Neural crest cell (in vitro differentiated cells): ENCODE measurements at regions not wholly inside any gene's neighbourhood (a gene's known extent, or its start where the extent isn't known, plus 50 kb on each side); places are given as distances from the start of the nearest gene placed in this dataset.

Experiments
- DNase-seq: peaks from one replicate; pipeline ENCODE4 v3.0.0; 2021; ENCODE audit warnings: low read depth, mixed read lengths, low spot score
- H3K27ac Mint-ChIP-seq: one replicate; pipeline ENCODE4 v1.8.0; 2021; ENCODE audit warnings: mild to moderate bottlenecking, mixed read lengths; ENCODE audit not compliant: unreplicated experiment
- H3K27me3 Mint-ChIP-seq: 2 replicates; pipeline ENCODE4 v1.8.0; 2021; ENCODE audit warnings: low read depth, mild to moderate bottlenecking, mixed read lengths
- H3K36me3 Mint-ChIP-seq: 2 replicates; pipeline ENCODE4 v1.8.0; 2021; ENCODE audit warnings: low read depth, mild to moderate bottlenecking, mixed read lengths
- H3K4me1 Mint-ChIP-seq: 2 replicates; pipeline ENCODE4 v1.8.0; 2021; ENCODE audit warnings: mixed read lengths
- H3K4me3 Mint-ChIP-seq: one replicate; pipeline ENCODE4 v1.8.0; 2021; ENCODE audit warnings: mild to moderate bottlenecking, mixed read lengths
- H3K9me3 Mint-ChIP-seq: 2 replicates; pipeline ENCODE4 v1.8.0; 2021; ENCODE audit warnings: mixed read lengths
- TF ChIP-seq, protein P1 (sequence below): fragments of 200-600 bp; sonication (generic); conservative IDR thresholded peaks from 2 replicates; pipeline ENCODE4 v1.5.0; 2021; ENCODE audit warnings: antibody characterized with exemption, mild to moderate bottlenecking

DNA sequence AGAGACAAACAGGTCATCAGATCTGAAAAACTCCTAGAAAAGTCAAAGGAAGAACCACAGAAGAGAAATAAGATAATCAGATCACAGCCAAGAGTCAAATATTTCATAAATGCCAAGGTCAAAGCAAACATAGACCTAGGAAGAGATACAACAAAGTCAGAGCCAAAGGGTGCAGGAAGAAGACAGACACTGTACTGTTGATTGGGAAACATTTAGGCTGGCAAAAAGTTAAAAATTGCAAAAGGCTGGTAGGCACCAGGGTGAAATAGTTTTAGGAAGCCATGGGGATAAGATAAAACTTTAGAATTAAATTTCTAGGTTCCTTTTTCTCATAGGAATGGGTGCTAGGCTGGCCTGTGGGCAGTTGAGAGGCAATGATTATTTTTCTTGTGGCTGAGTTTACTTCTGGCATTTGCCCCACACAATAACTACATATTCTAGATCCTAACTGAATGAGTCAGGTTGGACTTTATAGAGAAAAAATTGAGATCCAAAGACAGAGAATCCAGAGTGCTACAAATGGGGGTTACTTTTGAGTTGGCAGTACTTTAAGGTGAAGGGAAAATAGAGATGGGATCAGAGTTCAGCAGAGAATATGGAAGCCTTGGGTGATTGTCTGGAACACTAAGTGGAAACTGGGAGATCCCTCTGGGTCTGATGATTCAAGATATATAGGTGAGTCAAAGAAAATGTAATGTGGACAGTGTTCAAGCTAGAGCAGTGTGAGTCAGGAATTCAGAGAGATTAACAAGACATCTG lies 215.5 kb downstream of the C12orf50 start:
- Mint-ChIP-seq H3K4me1 (peaks cover 14% of the 10 kb centered on the region), H3K27ac (no peak overlapping the region), H3K27me3 (no peaks in the 10 kb centered on the region), H3K36me3 (no peaks in the 10 kb centered on the region), H3K4me3 (no peak overlapping the region), H3K9me3 (peaks cover 2% of the 10 kb centered on the region)
- TF ChIP-seq, protein P1, sequence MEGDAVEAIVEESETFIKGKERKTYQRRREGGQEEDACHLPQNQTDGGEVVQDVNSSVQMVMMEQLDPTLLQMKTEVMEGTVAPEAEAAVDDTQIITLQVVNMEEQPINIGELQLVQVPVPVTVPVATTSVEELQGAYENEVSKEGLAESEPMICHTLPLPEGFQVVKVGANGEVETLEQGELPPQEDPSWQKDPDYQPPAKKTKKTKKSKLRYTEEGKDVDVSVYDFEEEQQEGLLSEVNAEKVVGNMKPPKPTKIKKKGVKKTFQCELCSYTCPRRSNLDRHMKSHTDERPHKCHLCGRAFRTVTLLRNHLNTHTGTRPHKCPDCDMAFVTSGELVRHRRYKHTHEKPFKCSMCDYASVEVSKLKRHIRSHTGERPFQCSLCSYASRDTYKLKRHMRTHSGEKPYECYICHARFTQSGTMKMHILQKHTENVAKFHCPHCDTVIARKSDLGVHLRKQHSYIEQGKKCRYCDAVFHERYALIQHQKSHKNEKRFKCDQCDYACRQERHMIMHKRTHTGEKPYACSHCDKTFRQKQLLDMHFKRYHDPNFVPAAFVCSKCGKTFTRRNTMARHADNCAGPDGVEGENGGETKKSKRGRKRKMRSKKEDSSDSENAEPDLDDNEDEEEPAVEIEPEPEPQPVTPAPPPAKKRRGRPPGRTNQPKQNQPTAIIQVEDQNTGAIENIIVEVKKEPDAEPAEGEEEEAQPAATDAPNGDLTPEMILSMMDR, result no peak
- no peak for DNase-seq

DNA sequence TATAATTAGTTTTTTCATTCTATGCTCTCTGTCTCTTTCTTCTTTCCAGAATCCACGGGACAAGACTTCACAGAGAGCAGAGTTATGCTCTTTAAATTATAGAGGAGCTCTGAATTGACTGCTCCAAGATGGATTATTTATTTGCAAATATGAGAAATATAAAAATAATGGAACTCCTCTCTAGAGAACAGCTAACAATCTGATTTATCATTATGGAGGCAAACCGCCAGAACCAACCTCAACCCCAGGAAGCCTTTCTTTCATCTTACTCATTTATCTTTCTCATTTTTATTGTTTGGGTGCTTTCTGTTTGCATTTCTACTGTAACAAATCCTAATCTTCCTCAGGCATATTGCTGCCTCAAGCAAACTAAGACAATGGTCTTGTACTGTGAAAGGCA lies 216.5 kb downstream of the C12orf50 start:
- TF ChIP-seq, protein P1, result no peak
- Mint-ChIP-seq H3K4me1 (peaks cover 15% of the 10 kb centered on the region), H3K4me3 (no peak overlapping the region), H3K9me3 (peaks cover 2% of the 10 kb centered on the region), H3K27ac (no peak overlapping the region), H3K27me3 (no peaks in the 10 kb centered on the region), H3K36me3 (no peaks in the 10 kb centered on the region)
- no peak for DNase-seq

DNA sequence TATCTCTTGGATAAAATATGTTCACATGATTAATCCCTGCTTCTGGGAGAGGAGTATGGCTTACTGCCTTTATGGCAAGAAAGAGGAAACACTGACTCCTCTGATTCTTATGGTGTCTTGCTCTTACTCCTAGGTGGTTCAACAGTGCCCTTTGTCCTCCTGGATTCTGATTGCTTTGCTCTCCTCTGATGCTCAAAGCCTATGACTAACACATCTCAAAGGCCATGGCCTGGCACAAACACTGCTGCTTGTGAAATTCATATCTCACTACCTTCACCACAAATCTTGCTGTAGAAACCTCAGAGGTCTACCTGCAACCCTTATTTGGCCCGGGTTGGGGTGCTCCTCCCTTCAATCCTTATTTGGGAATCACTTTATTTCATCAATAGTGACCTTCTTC lies 217.2 kb downstream of the C12orf50 start:
- DNase-seq, result no peak
- Mint-ChIP-seq H3K4me1 (peaks cover 21% of the 10 kb centered on the region), H3K36me3 (no peaks in the 10 kb centered on the region), H3K4me3 (no peak overlapping the region), H3K9me3 (peaks cover 2% of the 10 kb centered on the region), H3K27me3 (no peaks in the 10 kb centered on the region), H3K27ac (no peak overlapping the region)
- TF ChIP-seq, protein P1, result no peak

DNA sequence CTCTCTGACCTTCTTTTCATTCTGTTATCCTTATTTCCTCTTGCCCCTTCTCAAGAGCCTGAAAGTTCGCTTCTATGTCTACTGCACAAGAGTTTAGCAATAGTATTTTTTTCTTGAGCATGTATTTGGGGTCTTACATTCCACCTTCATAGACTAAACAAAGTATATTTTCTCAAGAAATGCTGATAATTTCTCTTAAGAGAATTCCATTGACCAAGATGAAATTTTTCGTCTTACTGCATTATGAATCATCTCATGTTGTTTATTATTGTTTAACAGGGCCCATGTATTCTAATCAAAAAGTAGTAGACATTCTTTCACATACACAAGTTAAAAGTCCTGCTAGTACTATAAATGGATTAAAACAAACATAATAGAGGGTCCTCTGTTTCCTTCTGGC lies 219.3 kb downstream of the C12orf50 start:
- Mint-ChIP-seq H3K9me3 (peaks cover 2% of the 10 kb centered on the region), H3K36me3 (no peaks in the 10 kb centered on the region), H3K27me3 (no peaks in the 10 kb centered on the region), H3K4me1 (peaks cover 37% of the 10 kb centered on the region), H3K4me3 (no peak overlapping the region), H3K27ac (no peak overlapping the region)
- no peak for DNase-seq
- TF ChIP-seq, protein P1, result no peak

DNA sequence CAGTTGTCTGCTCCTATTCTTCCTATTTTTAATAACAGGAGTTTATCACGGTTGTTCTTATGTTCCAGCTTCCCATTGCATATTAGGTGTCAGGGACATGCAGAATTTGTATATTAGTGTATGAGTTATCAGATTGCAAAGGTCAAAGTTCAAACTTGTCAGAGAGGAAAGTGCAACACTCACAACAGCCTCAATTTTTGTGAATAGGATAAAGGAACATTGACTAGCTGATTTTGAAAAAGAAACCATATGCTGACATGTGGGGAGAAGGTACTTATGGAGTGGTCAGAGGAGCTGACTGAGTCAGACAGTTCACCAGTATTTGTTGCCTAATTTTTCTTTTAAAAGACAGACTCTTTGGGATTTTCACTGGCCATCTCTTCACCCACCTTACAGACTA lies 222.1 kb downstream of the C12orf50 start:
- Mint-ChIP-seq H3K27ac (no peak overlapping the region), H3K36me3 (no peaks in the 10 kb centered on the region)

More for the DNA sequence above, 222.1 kb downstream of the C12orf50 start:
- peaks cover 37% of the 10 kb centered on the region for H3K4me1 Mint-ChIP-seq
- no peak for DNase-seq
- H3K4me3 Mint-ChIP-seq, result no peak overlapping the region
- H3K9me3 Mint-ChIP-seq, result peaks cover 2% of the 10 kb centered on the region
- H3K27me3 Mint-ChIP-seq, result no peaks in the 10 kb centered on the region
- TF ChIP-seq, protein P1, result no peak
